GM18907 (cell line): ENCODE measurements at regions not wholly inside any gene's neighbourhood (a gene's known extent, or its start where the extent isn't known, plus 50 kb on each side); places are given as distances from the start of the nearest gene placed in this dataset.

Experiments used
- ATAC-seq: cut with Tn5 transposase; IDR thresholded peaks from one replicate; pipeline ENCODE4 v1.9.1; 2021; ENCODE audit warnings: mild to moderate bottlenecking, moderate library complexity; ENCODE audit not compliant: unreplicated experiment

- ATAC-seq = no peak
These were observed 174.5 kb upstream of the PPP2R2D start for GRCh38 chr10:131726076-131726880.

DNA sequence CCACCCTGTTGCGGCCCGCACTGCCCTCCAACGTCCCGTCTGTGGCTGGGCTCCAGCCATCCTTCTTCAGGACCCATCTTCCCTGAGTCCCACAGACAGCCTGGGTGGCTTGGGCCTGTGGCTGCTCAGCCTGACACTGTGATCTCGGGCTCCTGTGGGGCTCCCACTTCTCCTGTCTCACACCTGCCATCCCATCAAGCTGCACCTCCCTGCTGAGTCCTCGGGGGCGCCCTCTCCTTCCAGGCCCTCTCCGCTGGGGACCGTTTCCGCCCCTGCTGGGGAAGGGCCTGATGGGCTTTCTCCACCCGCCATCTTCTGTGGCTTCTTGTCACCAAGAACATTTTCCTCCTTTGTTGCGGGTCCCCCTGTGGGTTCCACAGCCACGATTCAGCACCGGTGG, 173.8 kb upstream of the PPP2R2D start:
- no peak for ATAC-seq

- no peak for ATAC-seq
These were observed 173.2 kb upstream of the PPP2R2D start for GRCh38 chr10:131727560-131727959.

DNA sequence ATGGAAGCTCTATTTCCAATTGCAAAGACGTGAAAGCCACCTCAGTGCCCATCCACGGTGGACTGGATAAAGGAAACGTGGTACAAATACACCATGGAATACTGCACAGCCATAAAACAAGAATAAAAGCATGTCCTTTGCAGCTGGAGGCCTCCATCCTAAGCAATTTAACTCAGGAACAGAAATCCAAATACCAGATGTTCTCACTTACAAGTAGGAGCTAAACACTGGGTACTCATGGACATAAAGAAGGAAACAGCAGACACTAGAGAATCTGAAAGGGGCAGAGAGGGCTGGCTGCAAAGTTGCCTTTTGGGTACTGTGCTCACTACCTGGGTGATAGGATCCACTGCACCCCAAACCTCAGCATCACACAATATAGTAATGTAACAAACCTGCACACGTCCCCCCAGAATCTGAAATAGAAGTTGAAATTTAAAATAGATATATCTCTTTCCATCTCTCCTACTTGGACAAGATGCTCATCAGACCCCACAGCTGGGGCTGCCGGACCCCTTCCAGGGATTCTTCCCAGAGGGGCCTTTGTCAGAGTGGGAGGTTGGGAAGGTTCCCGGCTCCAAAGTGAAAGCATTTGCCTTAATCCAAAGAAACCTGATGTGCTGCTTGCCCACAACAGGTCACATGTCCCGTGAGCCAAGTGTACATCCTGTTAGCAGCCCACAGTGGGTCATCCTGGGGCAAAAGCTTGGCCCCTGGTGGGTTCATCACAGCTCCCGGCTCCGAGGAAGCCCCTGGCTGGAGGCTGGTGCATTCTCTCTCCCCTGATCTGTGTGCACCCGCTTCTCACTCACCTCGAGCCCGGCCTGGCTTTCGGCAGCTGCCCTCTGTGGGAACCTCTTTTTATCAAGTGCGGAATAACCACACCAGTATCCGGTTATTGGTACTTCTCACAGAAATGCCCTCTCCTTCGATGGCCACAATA, 172.3 kb upstream of the PPP2R2D start:
- no peak for ATAC-seq

- ATAC-seq = no peak
These were observed 171.4 kb upstream of the PPP2R2D start for GRCh38 chr10:131729361-131729760.

- ATAC-seq = no peak
These were observed 170.7 kb upstream of the PPP2R2D start for GRCh38 chr10:131729938-131730660.

DNA sequence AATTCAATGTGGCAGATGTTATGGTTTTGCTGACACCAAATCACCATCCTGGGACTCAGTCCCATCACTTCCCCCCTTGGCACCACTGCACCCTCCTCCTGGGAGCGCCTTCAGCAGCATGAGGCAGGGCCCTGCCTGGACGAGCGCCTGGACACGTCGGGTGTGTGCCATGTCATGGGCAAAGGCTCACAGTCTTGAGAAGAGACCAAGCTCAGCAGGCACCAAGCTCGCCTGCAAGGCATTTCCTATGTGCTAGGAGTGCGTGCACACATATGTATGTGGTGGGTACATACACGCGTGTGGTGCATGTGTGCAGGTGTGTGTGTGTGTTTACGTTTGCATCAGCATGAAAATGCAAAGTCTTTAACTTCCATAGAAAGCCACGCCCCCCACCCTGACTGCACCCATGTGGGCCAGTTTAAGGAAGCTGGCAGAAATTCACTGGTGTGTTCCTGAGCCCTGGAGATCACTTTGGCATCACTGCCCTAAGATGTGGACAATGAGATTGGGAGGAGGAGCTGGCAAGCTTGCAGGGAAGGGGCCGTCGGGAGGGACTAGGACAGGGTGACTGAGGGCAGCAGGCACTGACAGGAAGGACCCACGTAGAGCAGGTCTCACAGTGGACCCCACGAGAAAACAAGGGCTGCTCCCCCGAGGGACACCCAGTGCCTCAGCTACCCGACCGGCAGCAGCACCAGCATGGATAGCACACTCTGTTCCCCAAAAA, 169.9 kb upstream of the PPP2R2D start:
- no peak for ATAC-seq

DNA sequence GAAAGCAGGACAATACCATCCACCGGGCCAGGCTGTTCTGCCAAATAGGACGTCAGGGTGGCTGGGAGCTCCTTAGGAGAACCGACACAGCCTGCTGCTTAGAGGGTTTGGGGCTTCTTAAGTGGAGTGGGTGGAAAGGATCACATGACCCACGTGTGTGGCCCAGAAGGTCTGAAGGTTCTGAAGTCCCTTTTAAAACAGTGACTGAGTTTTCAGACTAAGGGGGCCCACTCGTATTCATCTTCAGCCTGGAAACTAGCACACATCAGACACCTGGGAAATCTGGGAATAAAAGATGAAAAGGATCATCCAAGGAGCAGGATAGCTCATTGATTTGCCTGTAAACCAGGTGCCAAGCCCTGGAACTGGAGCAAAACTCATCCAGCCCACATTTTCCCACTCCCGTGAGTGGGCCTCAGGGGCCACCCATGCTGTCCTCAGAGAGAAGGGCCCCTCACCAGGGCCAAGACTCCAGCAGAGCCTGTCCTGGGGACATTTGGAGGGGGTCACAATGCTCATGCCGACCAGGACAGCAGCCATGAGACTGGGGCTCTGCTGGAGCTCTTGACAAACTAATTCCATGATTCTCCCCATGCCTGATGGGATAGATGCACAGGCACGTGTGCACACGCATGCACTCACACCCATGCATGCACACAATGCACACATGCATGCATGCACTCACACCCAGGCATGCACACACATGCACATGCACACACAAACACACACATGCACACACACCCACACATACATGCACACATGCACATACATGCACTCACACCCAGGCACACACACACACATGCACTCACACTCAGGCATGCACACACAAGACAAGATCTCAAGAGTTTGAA, 168.8 kb upstream of the PPP2R2D start:
- no peak for ATAC-seq

DNA sequence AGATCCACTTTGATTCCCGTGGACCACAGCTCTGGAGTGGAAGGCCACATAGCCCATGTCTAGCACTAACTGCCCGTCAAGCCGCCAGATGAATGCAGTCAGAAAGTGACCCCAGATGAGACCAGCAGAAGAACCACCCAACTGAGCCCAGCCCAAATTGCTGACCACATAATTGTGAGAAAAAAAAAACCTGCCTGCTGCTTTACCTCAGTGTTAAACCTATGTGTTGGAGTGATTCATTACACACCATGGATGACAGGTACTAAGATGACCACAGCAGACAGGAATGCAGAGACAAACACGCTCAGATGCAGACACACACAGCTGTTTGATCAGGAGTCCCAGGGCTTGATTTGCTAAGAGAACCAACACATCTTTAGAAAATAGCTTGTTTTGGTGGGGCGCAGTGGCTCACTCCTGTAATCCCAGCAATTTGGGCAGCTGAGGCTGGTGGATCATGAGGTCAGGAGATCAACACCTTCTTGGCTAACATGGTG, 168.1 kb upstream of the PPP2R2D start:
- no peak for ATAC-seq

GRCh38 chr10:131733596-131733995, 167.2 kb upstream of the PPP2R2D start:
- ATAC-seq = no peak

DNA sequence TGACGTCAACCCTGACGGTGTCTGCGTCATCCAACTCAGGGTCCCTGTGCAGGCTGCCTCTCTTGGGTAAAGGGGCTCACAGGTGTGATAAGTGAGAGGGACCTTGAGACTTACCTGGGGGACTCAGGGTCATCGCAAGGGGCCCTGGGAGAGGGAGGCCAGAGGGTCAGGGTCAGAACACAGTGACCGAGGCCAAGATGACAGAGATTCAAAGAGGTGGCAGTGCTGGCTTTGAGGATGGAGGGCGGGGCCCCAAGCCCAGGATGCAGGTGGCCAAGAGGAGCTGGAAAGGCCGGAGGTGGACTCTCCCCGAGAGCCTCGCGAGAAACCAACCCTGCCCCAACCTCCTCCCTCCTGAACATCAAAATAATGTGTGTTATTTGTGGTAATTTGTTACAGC, 165.2 kb upstream of the PPP2R2D start:
- no peak for ATAC-seq

DNA sequence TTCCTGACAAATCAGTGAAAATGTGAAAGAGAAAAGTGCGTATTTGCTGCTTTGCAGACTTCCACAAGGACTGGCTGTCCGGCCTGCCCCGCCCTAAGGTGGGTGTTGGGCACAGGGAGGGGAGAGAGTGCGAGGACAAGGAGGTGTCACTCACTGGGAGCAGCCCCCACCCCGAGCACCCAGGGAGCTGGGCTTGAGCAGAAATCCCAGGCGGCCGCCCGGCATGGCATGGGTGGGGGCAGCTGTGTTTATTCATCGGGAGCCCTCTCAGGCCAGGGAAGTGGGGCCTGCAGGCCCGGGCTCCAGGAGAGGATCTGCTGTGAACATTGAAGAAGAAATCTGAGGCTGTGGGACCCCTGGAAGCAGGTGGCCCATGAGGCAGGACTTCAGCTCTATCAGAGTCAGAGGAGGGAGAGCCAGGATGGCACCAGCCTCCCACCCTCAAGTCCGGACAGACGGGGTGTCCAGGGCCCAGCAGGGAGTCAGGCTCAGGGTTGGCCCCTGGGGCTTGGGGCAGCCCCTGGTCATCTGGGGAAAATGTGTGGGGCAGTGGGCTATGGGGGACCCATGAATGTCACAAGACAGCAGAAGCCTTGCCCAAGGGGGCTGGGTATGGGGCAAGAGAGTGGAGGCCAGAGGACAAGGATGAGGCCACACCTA, 164.4 kb upstream of the PPP2R2D start:
- ATAC-seq = no peak

DNA sequence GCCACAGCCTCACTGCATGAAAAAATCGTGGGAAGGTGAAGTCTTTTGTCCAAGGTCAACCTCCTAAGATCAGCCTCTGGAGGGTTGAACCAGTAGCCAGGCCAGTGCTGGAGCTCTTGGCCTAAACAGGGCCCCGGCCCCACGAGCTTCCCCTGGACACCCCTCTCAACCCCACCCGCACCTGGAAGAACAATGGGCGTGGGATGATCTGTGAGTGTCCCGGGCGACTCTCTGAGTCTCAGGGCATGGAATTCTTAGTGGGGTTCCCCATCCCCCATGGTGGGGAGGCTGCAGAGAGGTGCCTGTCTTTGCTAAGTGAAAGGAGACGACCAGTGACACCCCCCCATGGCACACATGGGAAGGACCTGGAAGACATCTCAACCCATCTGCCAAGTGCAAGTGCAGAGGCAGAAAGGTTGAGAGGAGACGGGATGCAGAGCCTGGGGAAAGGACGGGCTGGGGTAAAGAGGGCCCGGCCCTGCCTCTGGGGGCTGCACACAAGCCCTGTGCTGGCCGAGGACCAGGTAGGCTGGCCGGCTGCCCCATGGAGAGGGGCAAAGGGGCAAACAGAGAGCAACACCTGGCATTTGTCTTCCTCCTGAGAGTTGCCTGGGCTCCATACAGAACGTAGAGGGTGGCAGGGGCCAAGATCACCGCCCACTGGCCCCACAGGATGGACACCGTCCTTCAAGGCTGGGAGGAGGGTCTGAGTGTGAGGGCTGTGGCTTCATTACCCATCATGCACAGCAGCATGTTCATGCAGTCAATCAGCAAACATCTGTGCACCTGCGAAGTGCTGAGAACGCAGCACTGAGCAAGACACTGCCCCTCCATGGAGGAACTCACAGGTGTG, 163.0 kb upstream of the PPP2R2D start:
- no peak for ATAC-seq

DNA sequence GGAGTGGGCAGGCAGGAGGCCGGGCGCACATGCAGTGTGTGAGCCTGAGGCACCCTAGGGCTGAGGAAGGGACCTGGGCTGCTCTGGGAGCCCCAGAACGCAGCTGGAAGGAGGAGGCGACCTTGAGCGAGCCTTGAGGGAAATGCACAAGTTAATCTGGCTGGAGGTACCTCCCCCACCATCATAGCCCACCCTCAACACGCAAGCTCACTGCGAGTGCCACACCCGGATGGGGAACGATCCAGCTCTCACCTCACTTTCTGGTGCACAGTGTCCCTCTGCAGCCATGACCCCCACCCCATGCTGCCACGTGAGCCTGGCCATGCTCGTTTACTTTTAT, 162.4 kb upstream of the PPP2R2D start:
- ATAC-seq = no peak

DNA sequence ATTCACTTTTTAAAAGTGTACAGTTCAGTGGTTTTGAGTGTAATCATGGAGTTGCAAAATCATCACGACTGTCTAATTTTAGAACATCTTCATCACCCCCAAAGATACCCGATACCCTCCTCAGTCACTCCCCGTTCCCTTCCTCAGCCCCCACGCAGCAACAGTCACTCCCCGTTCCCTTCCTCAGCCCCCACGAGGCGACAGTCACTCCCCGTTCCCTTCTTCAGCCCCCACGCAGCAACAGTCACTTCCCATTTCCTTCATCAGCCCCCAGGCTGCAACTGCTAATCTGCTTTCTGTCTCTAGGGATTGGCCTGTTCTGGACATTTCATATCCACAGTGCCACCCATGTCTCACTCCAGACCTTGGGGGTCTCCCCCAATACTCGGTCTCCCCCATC, 161.6 kb upstream of the PPP2R2D start:
- no peak for ATAC-seq

DNA sequence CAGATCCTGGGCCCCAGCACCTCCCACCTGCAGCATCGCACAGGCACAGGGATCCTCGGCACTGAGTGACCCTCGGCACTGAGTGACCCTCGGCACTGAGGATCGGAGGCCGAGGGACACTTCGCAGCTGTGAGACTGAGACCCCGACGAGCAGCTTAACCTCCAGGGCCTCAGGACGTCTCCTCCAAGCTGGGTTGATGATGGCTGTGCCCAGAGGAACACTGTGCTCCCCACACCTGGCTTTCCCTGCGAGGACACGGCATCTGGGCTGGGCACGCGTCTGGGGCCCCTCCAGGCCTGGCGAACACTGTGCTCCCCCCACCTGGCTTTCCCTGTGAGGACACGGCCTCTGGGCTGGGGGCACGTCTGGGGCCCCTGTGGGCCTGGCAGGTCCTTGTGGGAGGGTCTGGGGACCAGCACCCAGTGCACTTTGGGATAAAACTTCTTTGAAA, 158.3 kb upstream of the PPP2R2D start:
- ATAC-seq = no peak

DNA sequence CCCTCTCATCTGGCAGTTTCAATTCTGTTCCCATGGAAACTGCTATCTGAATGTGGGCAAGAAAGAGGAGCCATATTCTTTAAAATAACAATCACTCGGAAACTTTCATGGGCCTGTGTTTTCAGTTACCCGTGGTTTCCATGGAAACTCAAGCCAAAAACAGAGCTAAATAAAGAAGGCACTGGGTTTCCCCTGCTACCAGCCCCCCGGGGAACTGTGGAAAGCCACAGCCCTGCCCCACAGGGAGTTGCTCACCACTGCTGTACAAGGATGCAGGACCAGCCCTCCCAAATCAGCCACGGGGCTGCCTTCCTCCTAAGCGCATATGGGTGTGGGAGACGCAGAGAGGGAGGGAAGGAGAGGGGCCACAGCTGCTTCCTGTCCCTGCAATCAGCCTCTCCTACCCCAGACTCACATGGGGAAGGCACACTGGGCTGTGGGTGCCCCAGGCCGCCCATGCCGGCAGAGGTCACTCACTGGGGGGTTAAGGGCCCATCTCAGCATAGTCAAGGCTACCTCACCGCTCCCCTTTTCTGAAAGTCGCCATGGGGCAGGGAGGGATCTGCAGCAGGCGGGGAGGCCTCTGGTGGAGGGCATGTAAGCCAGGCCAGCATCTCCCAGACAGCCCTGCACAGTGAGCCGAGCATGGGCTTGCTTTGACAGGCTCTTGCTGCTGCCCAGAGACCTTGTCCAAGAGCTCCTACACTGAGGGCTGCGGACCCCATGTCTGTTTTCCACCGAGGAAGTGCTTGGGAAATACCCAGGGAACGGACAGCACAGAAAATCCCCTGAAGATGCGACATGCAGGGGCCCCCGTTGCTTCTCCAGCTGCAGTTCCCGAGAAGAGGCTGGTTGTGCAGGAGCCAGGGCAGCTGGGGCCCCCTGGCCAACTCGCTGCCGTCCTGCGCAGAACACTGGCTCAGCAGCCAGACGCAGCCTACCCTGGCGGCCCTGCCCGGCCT, 157.3 kb upstream of the PPP2R2D start:
- ATAC-seq = no peak
